Body of pancreas (tissue), 4 donors: ENCODE measurements at regions not wholly inside any gene's neighbourhood (a gene's known extent, or its start where the extent isn't known, plus 50 kb on each side); places are given as distances from the start of the nearest gene placed in this dataset.

ENCODE experiments used
- CTCF ChIP-seq, 7 experiments: fragments of 450-650 bp in 4 of 7; fragments of 200-600 bp in 3 of 7; sonication (generic) in 3 of 7; IDR thresholded peaks; one replicate each; pipeline ENCODE4 v1.5.1; 2016 to 2019; ENCODE audit warnings: antibody characterized with exemption in 7 of 7
- POLR2A ChIP-seq, 3 donors: fragments of 450-650 bp; IDR thresholded peaks; one replicate each; pipeline ENCODE4 v1.6.1; 2016; ENCODE audit warnings: antibody characterized with exemption in 3 of 3, mild to moderate bottlenecking in 2 of 3

- TF ChIP-seq CTCF (IDR thresholded peaks at IDR 0.05) (no peak), POLR2A (IDR thresholded peaks at IDR 0.05) (no peak)
Measured at GRCh38 chr9:135277219-135278201, 190.0 kb downstream of the OLFM1 start.
